Calu3 (cell line): ENCODE measurements at regions not wholly inside any gene's neighbourhood (a gene's known extent, or its start where the extent isn't known, plus 50 kb on each side); places are given as distances from the start of the nearest gene placed in this dataset.

Experiments
- BruUV-seq: library from RNA; stranded (reverse); fragments of 400-500 nt; replicated peaks from 2 replicates; lab custom pipeline; 2021; lab: Mats Ljungman, UMichigan
- CTCF ChIA-PET: fragments of 300-600 bp; sonication (Branson Sonifier 250); formaldehyde crosslinking; loops from one replicate; lab custom pipeline; 2022; ENCODE audit warnings: antibody characterized with exemption; lab: Charles Lee
- DNase-seq: peaks from one replicate; pipeline ENCODE4 v3.0.0; 2022
- H3K27ac Mint-ChIP-seq: one replicate; pipeline ENCODE4 v1.8.0; 2022; ENCODE audit warnings: mixed read lengths; ENCODE audit not compliant: unreplicated experiment
- H3K27me3 Mint-ChIP-seq: one replicate; pipeline ENCODE4 v1.8.0; 2022; ENCODE audit warnings: mixed read lengths; ENCODE audit not compliant: unreplicated experiment
- H3K36me3 Mint-ChIP-seq: one replicate; pipeline ENCODE4 v1.8.0; 2022; ENCODE audit warnings: mild to moderate bottlenecking, moderate library complexity, mixed read lengths; ENCODE audit not compliant: insufficient read depth, unreplicated experiment
- H3K4me1 Mint-ChIP-seq: one replicate; pipeline ENCODE4 v1.8.0; 2022; ENCODE audit warnings: mild to moderate bottlenecking, low read depth, mixed read lengths; ENCODE audit not compliant: unreplicated experiment
- H3K4me3 Mint-ChIP-seq: one replicate; pipeline ENCODE4 v1.8.0; 2022; ENCODE audit warnings: mild to moderate bottlenecking, low read depth, moderate library complexity, mixed read lengths; ENCODE audit not compliant: unreplicated experiment
- H3K9me3 Mint-ChIP-seq: one replicate; pipeline ENCODE4 v1.8.0; 2022; ENCODE audit warnings: low read depth, mixed read lengths; ENCODE audit not compliant: unreplicated experiment
- intact Hi-C: fragments of 100-400 bp; cut with micrococcal nuclease; formaldehyde crosslinking; loops from one replicate; pipeline ENCODE4 v1.10.0; 2022; ENCODE audit not compliant: unreplicated experiment
- TF ChIP-seq, protein P1 (sequence below): fragments of 200-600 bp; IDR thresholded peaks from one replicate; pipeline ENCODE4 v1.8.0; 2022; ENCODE audit warnings: antibody characterized with exemption; ENCODE audit not compliant: unreplicated experiment

DNA sequence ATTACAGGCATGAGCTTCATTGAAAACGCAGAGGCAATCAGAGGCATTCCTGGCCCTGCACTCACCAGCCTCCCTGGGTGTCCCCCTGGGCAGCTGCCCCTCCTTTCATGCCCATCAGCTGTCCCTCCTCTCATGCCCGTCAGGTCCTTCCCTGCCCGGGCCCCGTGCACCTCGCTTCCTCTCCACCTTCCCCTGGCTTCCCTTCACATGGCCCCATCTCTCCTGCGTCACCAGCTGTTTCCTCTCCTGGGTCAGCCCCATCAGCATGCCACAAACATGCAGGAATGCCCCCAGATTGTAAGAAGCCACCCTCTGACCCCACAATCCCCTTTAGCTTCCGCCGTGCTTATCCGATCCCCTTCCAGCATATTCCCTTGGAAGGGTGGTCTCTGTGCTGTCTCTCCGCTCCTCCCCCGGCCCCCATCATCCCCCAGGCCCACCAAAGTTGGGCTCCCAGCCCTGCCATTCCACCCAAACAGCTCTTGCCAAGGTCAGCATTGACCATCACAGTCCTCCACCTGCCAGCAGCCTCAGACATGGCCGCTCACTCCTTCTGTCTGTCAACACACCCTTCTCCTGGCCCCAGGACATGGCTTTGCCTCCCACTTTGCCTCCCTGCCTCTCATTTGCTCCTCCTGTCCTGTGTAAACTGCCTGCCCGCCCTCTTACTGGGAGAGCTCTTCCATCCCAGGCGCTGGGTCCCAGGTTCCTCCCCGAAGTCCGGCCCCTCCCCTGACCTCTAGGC is 98.6 kb upstream of the IER5L start:
- no peak overlapping the region for H3K4me3 Mint-ChIP-seq
- DNase-seq, result no peak
- intact Hi-C loops, result no loop called here
- BruUV-seq, result no TSS peak
- peaks cover 14% of the 10 kb centered on the region for H3K27me3 Mint-ChIP-seq
- CTCF ChIA-PET, result no interaction called here
- H3K36me3 Mint-ChIP-seq, result no peaks in the 10 kb centered on the region
- H3K4me1 Mint-ChIP-seq, result peaks cover 24% of the 10 kb centered on the region
- TF ChIP-seq, protein P1, sequence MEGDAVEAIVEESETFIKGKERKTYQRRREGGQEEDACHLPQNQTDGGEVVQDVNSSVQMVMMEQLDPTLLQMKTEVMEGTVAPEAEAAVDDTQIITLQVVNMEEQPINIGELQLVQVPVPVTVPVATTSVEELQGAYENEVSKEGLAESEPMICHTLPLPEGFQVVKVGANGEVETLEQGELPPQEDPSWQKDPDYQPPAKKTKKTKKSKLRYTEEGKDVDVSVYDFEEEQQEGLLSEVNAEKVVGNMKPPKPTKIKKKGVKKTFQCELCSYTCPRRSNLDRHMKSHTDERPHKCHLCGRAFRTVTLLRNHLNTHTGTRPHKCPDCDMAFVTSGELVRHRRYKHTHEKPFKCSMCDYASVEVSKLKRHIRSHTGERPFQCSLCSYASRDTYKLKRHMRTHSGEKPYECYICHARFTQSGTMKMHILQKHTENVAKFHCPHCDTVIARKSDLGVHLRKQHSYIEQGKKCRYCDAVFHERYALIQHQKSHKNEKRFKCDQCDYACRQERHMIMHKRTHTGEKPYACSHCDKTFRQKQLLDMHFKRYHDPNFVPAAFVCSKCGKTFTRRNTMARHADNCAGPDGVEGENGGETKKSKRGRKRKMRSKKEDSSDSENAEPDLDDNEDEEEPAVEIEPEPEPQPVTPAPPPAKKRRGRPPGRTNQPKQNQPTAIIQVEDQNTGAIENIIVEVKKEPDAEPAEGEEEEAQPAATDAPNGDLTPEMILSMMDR, result no peak
- H3K9me3 Mint-ChIP-seq, result no peaks in the 10 kb centered on the region
- H3K27ac Mint-ChIP-seq, result no peak overlapping the region

GRCh38 chr9:129275626-129276247 is 97.7 kb upstream of the IER5L start:
- peaks cover 34% of the 10 kb centered on the region for H3K4me1 Mint-ChIP-seq
- no TSS peak for BruUV-seq
- no peak for DNase-seq
- no peaks in the 10 kb centered on the region for H3K9me3 Mint-ChIP-seq
- intact Hi-C loops, result no loop called here
- H3K4me3 Mint-ChIP-seq, result no peak overlapping the region
- CTCF ChIA-PET, result no interaction called here
- no peaks in the 10 kb centered on the region for H3K36me3 Mint-ChIP-seq
- no peak overlapping the region for H3K27ac Mint-ChIP-seq
- peaks cover 14% of the 10 kb centered on the region for H3K27me3 Mint-ChIP-seq
- TF ChIP-seq, protein P1, result no peak

GRCh38 chr9:129273941-129274684 is 96.1 kb upstream of the IER5L start:
- Mint-ChIP-seq H3K4me1 (peaks cover 34% of the 10 kb centered on the region), H3K36me3 (no peaks in the 10 kb centered on the region), H3K9me3 (no peaks in the 10 kb centered on the region), H3K27ac (no peak overlapping the region), H3K4me3 (no peak overlapping the region), H3K27me3 (peaks cover 14% of the 10 kb centered on the region)
- no TSS peak for BruUV-seq
- CTCF ChIA-PET, result no interaction called here
- intact Hi-C loops, result no loop called here
- no peak for DNase-seq
- TF ChIP-seq, protein P1, result no peak

DNA sequence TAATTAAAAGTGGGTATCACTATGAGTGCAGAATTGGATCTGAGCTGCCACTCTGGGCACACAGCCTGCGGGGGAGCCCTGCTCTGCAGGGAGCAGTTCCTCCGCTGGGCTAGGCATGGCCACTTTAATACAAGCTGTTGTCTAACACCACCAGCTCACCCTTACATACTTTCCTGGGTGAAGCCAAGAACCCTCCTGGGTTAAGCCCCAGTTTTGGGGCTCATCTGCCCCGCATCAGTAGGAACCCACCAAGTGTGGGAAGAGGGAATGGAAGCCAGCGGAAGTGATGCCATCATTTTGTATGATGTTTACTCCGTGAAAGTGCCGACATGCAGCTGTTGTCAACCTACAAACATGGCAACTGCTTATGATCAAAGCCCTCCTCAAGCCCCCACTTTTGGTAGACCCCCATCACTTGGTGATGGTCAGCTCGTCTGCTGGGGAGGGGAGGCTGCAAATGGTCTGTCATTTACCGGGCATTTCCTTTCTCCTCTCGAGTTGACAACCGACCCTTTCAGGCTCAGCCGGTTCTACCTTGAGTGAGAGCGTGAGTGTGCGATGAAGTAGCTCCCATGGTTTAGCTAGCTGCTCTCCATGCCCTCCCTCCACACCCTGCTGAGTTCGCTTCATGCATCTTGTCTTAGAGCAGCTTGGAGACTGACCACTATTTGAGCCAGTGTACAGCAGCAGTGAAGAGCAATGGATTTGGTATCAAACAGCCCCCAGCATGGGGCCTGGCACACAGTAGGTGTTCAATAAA is 95.3 kb upstream of the IER5L start:
- TF ChIP-seq, protein P1, result no peak
- CTCF ChIA-PET, result interaction anchor here (0.6 kb wide), 1 partner anchor 9 kb away, joined by 3 read pairs; no protein-coding TSS in a partner anchor
- BruUV-seq, result no TSS peak
- H3K27ac Mint-ChIP-seq, result no peak overlapping the region
- H3K4me3 Mint-ChIP-seq, result no peak overlapping the region
- H3K9me3 Mint-ChIP-seq, result no peaks in the 10 kb centered on the region
- no peaks in the 10 kb centered on the region for H3K36me3 Mint-ChIP-seq
- intact Hi-C loops, result no loop called here
- no peak for DNase-seq
- peaks cover 34% of the 10 kb centered on the region for H3K4me1 Mint-ChIP-seq
- peaks cover 14% of the 10 kb centered on the region for H3K27me3 Mint-ChIP-seq
